Adrenal gland (tissue), 5 donors: ENCODE measurements at regions not wholly inside any gene's neighbourhood (a gene's known extent, or its start where the extent isn't known, plus 50 kb on each side); places are given as distances from the start of the nearest gene placed in this dataset.

ENCODE experiments used
- CTCF ChIP-seq, 6 experiments: fragments of 450-650 bp in 4 of 6; fragments of 200-600 bp in 2 of 6; sonication (generic) in 1 of 6; IDR thresholded peaks; 1 replicate in 5 of 6; 2 replicates in 1 of 6; pipeline versions ENCODE4 v1.5.1 to v1.8.0; 2016 to 2021; ENCODE audit warnings: antibody characterized with exemption in 6 of 6, mild to moderate bottlenecking in 2 of 6, moderate library complexity in 1 of 6
- POLR2A ChIP-seq, 2 donors: fragments of 450-650 bp; IDR thresholded peaks; one replicate each; pipeline ENCODE4 v1.6.1; 2017; ENCODE audit warnings: antibody characterized with exemption in 2 of 2, mild to moderate bottlenecking in 2 of 2, moderate library complexity in 1 of 2
- donor health status: DM: no; HTN: no; CAD: no.

GRCh38 chr14:42909659-42910058 is 1303.0 kb downstream of the LRFN5 start:
- TF ChIP-seq CTCF (IDR thresholded peaks at IDR 0.05) = no peak
- no peak for TF ChIP-seq POLR2A (IDR thresholded peaks at IDR 0.05)
